ENCODE measurements at regions not wholly inside any gene's neighbourhood (a gene's known extent, or its start where the extent isn't known, plus 50 kb on each side); places are given as distances from the start of the nearest gene placed in this dataset.

GRCh38 chr12:24066097-24066496 lies 116.6 kb upstream of the SOX5 start:
- Histone ChIP-seq H3K9me3 (ENCODE audit: low read depth) (no peaks in the 10 kb centered on the region), H4K20me1 (ENCODE audit: low read depth) (no peaks in the 10 kb centered on the region), H3K4me1 (peaks cover 20% of the 10 kb centered on the region), H3K27me3 (no peaks in the 10 kb centered on the region), H3K79me2 (ENCODE audit: low read depth) (no peaks in the 10 kb centered on the region), H2AFZ (replicated peaks) (no peak overlapping the region), H3K36me3 (peaks cover 6% of the 10 kb centered on the region), H3K27ac (no peak overlapping the region), H3K9ac (no peak overlapping the region), H3F3A (ENCODE audit: low read depth) (peaks cover 11% of the 10 kb centered on the region), H3K4me3 (no peak overlapping the region), H3K4me2 (no peak overlapping the region)
- DNase-seq (ENCODE audit: low spot score) = no peak
- no peaks in the 10 kb centered on the region for H3K27me3 Mint-ChIP-seq (ENCODE audit: insufficient read depth, low read depth)
- H3K4me3 Mint-ChIP-seq = no peak overlapping the region
- H3K4me1 Mint-ChIP-seq = peaks cover 15% of the 10 kb centered on the region
- peaks cover 2% of the 10 kb centered on the region for H3K9me3 Mint-ChIP-seq
- no peaks in the 10 kb centered on the region for H3K36me3 Mint-ChIP-seq
- no peak for TF ChIP-seq EZH2phosphoT487 (IDR thresholded peaks at IDR 0.05)
- TF ChIP-seq CTCF (IDR thresholded peaks at IDR 0.05) = no peak
- TF ChIP-seq EZH2 (IDR thresholded peaks at IDR 0.05) = no peak
- H3K27ac Mint-ChIP-seq = no peak overlapping the region

DNA sequence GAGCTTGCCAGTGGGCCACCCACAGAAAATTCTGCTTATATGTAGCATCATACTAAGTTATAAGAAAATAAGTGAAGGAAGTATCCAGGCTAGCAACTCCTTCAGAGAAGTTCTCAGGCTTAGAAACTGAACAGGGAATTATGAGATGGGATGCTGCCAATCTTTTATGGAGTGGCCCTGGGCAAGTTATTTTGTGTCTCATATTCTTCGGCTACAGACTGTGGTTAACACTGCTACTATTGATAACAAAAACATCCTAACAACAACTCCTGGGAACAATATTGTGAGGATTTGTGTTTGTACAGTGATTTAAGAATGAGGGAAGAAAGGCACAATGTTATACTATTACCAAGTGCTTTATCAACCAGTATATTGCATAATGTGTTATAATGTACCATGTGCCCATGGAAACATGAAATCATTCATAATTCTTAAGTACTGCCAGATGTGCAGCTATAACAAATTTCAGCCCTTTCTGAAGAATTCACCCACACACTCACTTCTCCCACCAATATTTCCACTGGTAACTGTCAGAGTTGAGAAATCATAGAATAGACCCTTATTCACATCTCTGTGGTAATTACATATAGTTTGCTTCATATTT lies 113.3 kb upstream of the SOX5 start:
- Histone ChIP-seq H3F3A (ENCODE audit: low read depth) (no peaks in the 10 kb centered on the region), H3K79me2 (ENCODE audit: low read depth) (no peaks in the 10 kb centered on the region), H3K27me3 (no peaks in the 10 kb centered on the region), H3K36me3 (peaks cover 6% of the 10 kb centered on the region), H3K4me1 (peaks cover 4% of the 10 kb centered on the region), H4K20me1 (ENCODE audit: low read depth) (no peaks in the 10 kb centered on the region), H3K27ac (no peak overlapping the region), H3K9me3 (ENCODE audit: low read depth) (no peaks in the 10 kb centered on the region), H3K4me3 (no peak overlapping the region), H3K4me2 (no peak overlapping the region), H2AFZ (replicated peaks) (no peak overlapping the region), H3K9ac (no peak overlapping the region)
- Mint-ChIP-seq H3K9me3 (peaks cover 2% of the 10 kb centered on the region), H3K4me3 (no peak overlapping the region), H3K36me3 (no peaks in the 10 kb centered on the region), H3K4me1 (no peaks in the 10 kb centered on the region), H3K27me3 (ENCODE audit: insufficient read depth, low read depth) (no peaks in the 10 kb centered on the region), H3K27ac (no peak overlapping the region)
- TF ChIP-seq EZH2phosphoT487 (IDR thresholded peaks at IDR 0.05) (no peak), EZH2 (IDR thresholded peaks at IDR 0.05) (no peak), CTCF (IDR thresholded peaks at IDR 0.05) (no peak)
- DNase-seq (ENCODE audit: low spot score) = no peak

- no peaks in the 10 kb centered on the region for H3K27me3 Mint-ChIP-seq (ENCODE audit: insufficient read depth, low read depth)
- Histone ChIP-seq H3K9me3 (ENCODE audit: low read depth) (no peaks in the 10 kb centered on the region), H2AFZ (replicated peaks) (no peak overlapping the region), H3K36me3 (no peaks in the 10 kb centered on the region), H3F3A (ENCODE audit: low read depth) (no peaks in the 10 kb centered on the region), H3K4me3 (no peak overlapping the region), H3K4me1 (peaks cover 4% of the 10 kb centered on the region), H3K27me3 (no peaks in the 10 kb centered on the region), H3K79me2 (ENCODE audit: low read depth) (no peaks in the 10 kb centered on the region), H3K9ac (no peak overlapping the region), H3K4me2 (no peak overlapping the region), H3K27ac (no peak overlapping the region), H4K20me1 (ENCODE audit: low read depth) (no peaks in the 10 kb centered on the region)
- no peaks in the 10 kb centered on the region for H3K4me1 Mint-ChIP-seq
- H3K9me3 Mint-ChIP-seq = peaks cover 3% of the 10 kb centered on the region
- TF ChIP-seq EZH2 (IDR thresholded peaks at IDR 0.05) (no peak), EZH2phosphoT487 (IDR thresholded peaks at IDR 0.05) (no peak), CTCF (IDR thresholded peaks at IDR 0.05) (no peak)
- no peak overlapping the region for H3K27ac Mint-ChIP-seq
- no peak overlapping the region for H3K4me3 Mint-ChIP-seq
- peaks cover 2% of the 10 kb centered on the region for H3K36me3 Mint-ChIP-seq
- no peak for DNase-seq (ENCODE audit: low spot score)
These were observed 110.6 kb upstream of the SOX5 start for GRCh38 chr12:24060089-24060488.

Data from neural progenitor cell (in vitro differentiated cells).